ENCODE measurements at regions not wholly inside any gene's neighbourhood (a gene's known extent, or its start where the extent isn't known, plus 50 kb on each side); places are given as distances from the start of the nearest gene placed in this dataset.
"Not testable (repeated sequence)": the region's sequence is repeated elsewhere in the genome, so short reads cannot be mapped to it uniquely, and the experiment has no call there.

DNA sequence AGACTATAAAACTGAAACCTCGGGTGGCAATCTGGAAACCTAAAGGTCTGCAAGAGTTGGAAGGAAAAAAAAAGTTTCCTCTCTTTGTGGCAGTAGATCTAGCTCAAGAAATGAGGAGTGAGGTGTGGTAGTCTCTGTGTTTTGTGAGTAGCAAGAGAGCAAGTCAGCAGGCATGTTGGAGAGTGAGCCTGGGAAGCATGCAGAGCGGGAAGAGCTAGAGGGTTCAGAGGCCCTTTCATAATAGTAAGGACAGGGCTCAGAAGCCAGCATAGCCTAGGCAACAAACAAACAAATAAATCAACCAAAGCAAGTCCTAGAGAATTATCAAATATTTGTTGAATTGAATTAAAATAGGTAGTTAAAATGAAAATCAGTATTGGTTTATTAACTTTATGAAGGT is 189.7 kb upstream of the CBLB start:
- 68 to 70% methylated on average over 2 of the region's 2 CpGs for WGBS, 2 donors
- Histone ChIP-seq H3K4me1 (ENCODE audit: control insufficient read depth in 2 of 2, insufficient read depth in 2 of 2, low read length in 1 of 2) (no peaks in the 10 kb centered on the region), H3K4me3 (ENCODE audit: low read depth in 1 of 2, low read length in 2 of 2) (no peak overlapping the region), H3K27me3 (ENCODE audit: control insufficient read depth in 1 of 2, insufficient read depth in 2 of 2, low read length in 2 of 2) (no peaks in the 10 kb centered on the region), H3K36me3 (ENCODE audit: control insufficient read depth in 2 of 2, insufficient read depth in 2 of 2, low read length in 1 of 2) (no peaks in the 10 kb centered on the region), H3K9me3 (ENCODE audit: control insufficient read depth in 2 of 2, insufficient read depth in 1 of 2, low read depth in 1 of 2, low read length in 1 of 2) (no peaks in the 10 kb centered on the region), H3K27ac (ENCODE audit: low read depth in 2 of 2, low read length in 1 of 2) (no peak overlapping the region)

DNA sequence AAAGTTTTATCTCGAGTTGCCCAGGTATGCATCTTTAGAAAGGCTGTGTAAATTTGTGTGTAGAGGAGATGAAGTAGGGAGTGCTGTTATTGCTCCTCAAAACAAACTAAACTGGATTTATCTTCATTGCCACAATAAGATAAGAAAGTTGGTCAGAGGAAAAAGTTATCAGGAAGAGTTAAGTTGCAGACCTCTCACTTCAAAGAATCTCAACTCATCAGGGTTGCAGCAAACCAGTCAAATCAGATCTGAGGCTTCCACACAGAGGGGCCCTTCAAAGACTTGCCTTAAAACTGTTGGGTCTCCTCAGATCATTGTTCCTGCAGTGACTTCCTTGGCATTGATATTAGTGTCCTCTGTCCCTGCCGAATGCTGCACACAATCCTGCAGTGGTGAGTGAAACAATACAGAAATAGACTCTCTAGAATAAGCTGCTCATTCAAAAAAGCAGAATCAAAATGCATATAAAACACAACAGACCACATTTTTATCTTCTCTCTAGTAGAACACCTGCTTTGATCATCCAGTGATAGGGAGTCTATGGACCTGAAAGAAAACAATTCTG is 191.2 kb upstream of the CBLB start:
- 49 to 64% methylated on average over 2 of the region's 2 CpGs for WGBS, 2 donors
- no peak overlapping the region for H3K27ac ChIP-seq (ENCODE audit: low read depth in 2 of 2, low read length in 1 of 2)
- H3K4me1 ChIP-seq (ENCODE audit: control insufficient read depth in 2 of 2, insufficient read depth in 2 of 2, low read length in 1 of 2): no peaks in the 10 kb centered on the region
- H3K27me3 ChIP-seq (ENCODE audit: control insufficient read depth in 1 of 2, insufficient read depth in 2 of 2, low read length in 2 of 2): no peaks in the 10 kb centered on the region
- H3K36me3 ChIP-seq (ENCODE audit: control insufficient read depth in 2 of 2, insufficient read depth in 2 of 2, low read length in 1 of 2): no peaks in the 10 kb centered on the region
- H3K9me3 ChIP-seq (ENCODE audit: control insufficient read depth in 2 of 2, insufficient read depth in 1 of 2, low read depth in 1 of 2, low read length in 1 of 2): no peaks in the 10 kb centered on the region
- H3K4me3 ChIP-seq (ENCODE audit: low read depth in 1 of 2, low read length in 2 of 2): no peak overlapping the region

DNA sequence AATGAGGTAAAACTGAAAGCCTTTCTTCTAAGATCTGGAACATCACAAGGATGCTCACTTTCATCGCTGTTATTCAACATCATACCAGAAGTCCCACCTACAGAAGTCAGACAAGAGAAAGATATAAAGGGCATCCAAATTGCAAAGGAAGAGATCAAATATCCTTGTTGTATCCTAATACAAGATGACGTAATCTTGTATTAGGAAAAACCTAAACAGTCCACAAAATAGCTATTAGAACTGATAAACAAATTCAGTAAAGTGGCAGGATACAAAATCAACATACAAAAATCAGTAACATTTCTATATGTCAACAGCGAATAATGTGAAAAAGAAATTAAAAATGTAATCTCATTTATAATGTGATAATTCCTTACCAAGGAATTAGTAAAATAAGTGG is 195.1 kb upstream of the CBLB start:
- WGBS, 2 donors: 97 to 98% methylated on average over 3 of the region's 3 CpGs
- Histone ChIP-seq H3K27me3 (ENCODE audit: control insufficient read depth in 1 of 2, insufficient read depth in 2 of 2, low read length in 2 of 2) (no peaks in the 10 kb centered on the region), H3K9me3 (ENCODE audit: control insufficient read depth in 2 of 2, insufficient read depth in 1 of 2, low read depth in 1 of 2, low read length in 1 of 2) (no peaks in the 10 kb centered on the region), H3K36me3 (ENCODE audit: control insufficient read depth in 2 of 2, insufficient read depth in 2 of 2, low read length in 1 of 2) (no peaks in the 10 kb centered on the region), H3K27ac (ENCODE audit: low read depth in 2 of 2, low read length in 1 of 2) (no peak overlapping the region), H3K4me3 (ENCODE audit: low read depth in 1 of 2, low read length in 2 of 2) (no peak overlapping the region), H3K4me1 (ENCODE audit: control insufficient read depth in 2 of 2, insufficient read depth in 2 of 2, low read length in 1 of 2) (no peaks in the 10 kb centered on the region)

DNA sequence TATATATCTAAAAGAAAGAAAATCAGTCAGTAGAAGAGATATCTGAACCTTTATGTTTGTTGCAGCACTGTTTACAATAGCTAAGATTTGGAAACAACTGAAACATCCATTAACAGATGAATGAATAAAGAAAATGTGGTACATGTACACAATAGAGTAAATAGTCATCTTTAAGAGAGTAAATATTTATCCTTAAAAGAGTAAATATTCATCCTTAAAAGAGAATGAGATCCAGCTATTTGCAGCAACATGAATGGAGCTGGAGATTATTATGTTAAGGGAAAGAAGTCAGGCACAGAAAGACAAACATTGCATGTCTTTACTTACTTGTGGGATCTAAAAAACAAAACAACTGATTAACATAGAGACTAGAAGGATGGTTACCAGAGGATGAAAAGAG is 197.0 kb upstream of the CBLB start:
- no peak overlapping the region for H3K4me3 ChIP-seq (ENCODE audit: low read depth in 1 of 2, low read length in 2 of 2)
- no peak overlapping the region for H3K27ac ChIP-seq (ENCODE audit: low read depth in 2 of 2, low read length in 1 of 2)

DNA sequence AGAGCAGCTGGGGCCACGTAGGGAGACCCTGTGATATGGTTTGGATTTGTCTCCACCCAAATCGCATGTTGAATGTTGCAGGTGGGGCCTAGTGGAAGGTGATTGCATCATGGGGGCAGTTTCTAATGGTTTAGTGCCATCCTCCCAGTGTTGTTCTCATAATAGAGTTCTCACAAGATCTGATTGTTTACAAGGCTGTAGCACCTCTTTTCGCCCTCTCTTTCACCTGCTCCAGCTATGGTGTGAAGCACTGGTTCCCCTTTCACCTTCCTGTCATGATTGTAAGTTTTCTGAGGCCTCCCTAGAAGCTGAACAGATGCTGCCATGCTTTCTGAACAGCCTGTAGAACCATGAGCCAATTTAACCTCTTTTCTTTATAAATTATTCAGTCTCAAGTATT is 198.9 kb upstream of the CBLB start:
- Histone ChIP-seq H3K36me3 (ENCODE audit: control insufficient read depth in 2 of 2, insufficient read depth in 2 of 2, low read length in 1 of 2) (no peaks in the 10 kb centered on the region), H3K9me3 (ENCODE audit: control insufficient read depth in 2 of 2, insufficient read depth in 1 of 2, low read depth in 1 of 2, low read length in 1 of 2) (no peaks in the 10 kb centered on the region), H3K4me3 (ENCODE audit: low read depth in 1 of 2, low read length in 2 of 2) (no peak overlapping the region), H3K4me1 (ENCODE audit: control insufficient read depth in 2 of 2, insufficient read depth in 2 of 2, low read length in 1 of 2) (no peaks in the 10 kb centered on the region), H3K27me3 (ENCODE audit: control insufficient read depth in 1 of 2, insufficient read depth in 2 of 2, low read length in 2 of 2) (no peaks in the 10 kb centered on the region), H3K27ac (ENCODE audit: low read depth in 2 of 2, low read length in 1 of 2) (no peak overlapping the region)
- WGBS, 2 donors: 90 to 94% methylated on average over 3 of the region's 3 CpGs

More for the DNA sequence above, 197.0 kb upstream of the CBLB start:
- Histone ChIP-seq H3K9me3 (ENCODE audit: control insufficient read depth in 2 of 2, insufficient read depth in 1 of 2, low read depth in 1 of 2, low read length in 1 of 2) (no peaks in the 10 kb centered on the region), H3K27me3 (ENCODE audit: control insufficient read depth in 1 of 2, insufficient read depth in 2 of 2, low read length in 2 of 2) (no peaks in the 10 kb centered on the region), H3K4me1 (ENCODE audit: control insufficient read depth in 2 of 2, insufficient read depth in 2 of 2, low read length in 1 of 2) (no peaks in the 10 kb centered on the region), H3K36me3 (ENCODE audit: control insufficient read depth in 2 of 2, insufficient read depth in 2 of 2, low read length in 1 of 2) (no peaks in the 10 kb centered on the region)

DNA sequence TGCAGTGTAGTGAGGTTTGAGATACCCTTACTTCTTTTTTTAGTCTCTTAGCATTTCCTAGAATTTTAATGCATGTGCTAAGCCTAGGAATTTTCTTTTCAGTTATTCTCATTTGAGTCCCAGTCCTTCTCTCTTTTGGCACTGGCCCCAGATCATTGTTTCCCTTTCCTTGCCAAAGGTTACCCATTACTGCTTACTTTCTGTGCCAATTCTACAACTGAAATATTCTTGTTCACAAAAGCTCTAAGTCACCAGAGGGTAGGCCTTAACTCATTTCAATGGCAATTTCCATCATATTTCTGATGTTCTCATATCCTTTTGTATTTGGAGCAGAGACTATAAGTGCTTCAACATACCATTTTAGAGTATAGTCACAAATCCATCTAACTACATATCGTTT is 199.6 kb upstream of the CBLB start:
- Histone ChIP-seq H3K27ac (ENCODE audit: low read depth in 2 of 2, low read length in 1 of 2) (no peak overlapping the region), H3K4me3 (ENCODE audit: low read depth in 1 of 2, low read length in 2 of 2) (no peak overlapping the region)
- WGBS, 2 donors: 44 to 58% methylated on average over 1 of the region's 1 CpG

DNA sequence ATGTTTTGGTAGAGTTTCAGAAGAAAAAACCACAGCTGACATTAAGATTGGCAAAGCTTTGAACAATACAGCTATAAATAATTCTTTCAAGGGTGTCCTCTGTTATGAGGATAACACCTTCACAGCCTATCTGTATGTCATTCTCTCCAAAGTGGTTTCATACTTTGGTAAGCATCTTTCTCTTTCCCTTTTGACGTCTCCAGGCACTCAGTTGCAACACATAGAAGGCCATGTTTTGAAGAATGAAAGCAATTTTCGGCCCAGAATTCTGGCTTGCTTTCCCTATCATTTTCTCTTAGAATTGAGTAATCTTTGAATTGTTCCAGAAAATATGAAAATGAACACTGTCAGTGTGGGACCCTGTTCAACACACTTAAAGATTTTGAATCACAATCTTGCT is 200.0 kb upstream of the CBLB start:
- H3K9me3 ChIP-seq (ENCODE audit: control insufficient read depth in 2 of 2, insufficient read depth in 1 of 2, low read depth in 1 of 2, low read length in 1 of 2): no peaks in the 10 kb centered on the region
- no peak overlapping the region for H3K27ac ChIP-seq (ENCODE audit: low read depth in 2 of 2, low read length in 1 of 2)
- H3K27me3 ChIP-seq (ENCODE audit: control insufficient read depth in 1 of 2, insufficient read depth in 2 of 2, low read length in 2 of 2): no peaks in the 10 kb centered on the region
- no peaks in the 10 kb centered on the region for H3K36me3 ChIP-seq (ENCODE audit: control insufficient read depth in 2 of 2, insufficient read depth in 2 of 2, low read length in 1 of 2)
- H3K4me1 ChIP-seq (ENCODE audit: control insufficient read depth in 2 of 2, insufficient read depth in 2 of 2, low read length in 1 of 2): no peaks in the 10 kb centered on the region
- 53 to 57% methylated on average over 2 of the region's 2 CpGs for WGBS, 2 donors
- no peak overlapping the region for H3K4me3 ChIP-seq (ENCODE audit: low read depth in 1 of 2, low read length in 2 of 2)

More for the DNA sequence above, 199.6 kb upstream of the CBLB start:
- Histone ChIP-seq H3K9me3 (ENCODE audit: control insufficient read depth in 2 of 2, insufficient read depth in 1 of 2, low read depth in 1 of 2, low read length in 1 of 2) (no peaks in the 10 kb centered on the region), H3K36me3 (ENCODE audit: control insufficient read depth in 2 of 2, insufficient read depth in 2 of 2, low read length in 1 of 2) (no peaks in the 10 kb centered on the region), H3K27me3 (ENCODE audit: control insufficient read depth in 1 of 2, insufficient read depth in 2 of 2, low read length in 2 of 2) (no peaks in the 10 kb centered on the region), H3K4me1 (ENCODE audit: control insufficient read depth in 2 of 2, insufficient read depth in 2 of 2, low read length in 1 of 2) (no peaks in the 10 kb centered on the region)

DNA sequence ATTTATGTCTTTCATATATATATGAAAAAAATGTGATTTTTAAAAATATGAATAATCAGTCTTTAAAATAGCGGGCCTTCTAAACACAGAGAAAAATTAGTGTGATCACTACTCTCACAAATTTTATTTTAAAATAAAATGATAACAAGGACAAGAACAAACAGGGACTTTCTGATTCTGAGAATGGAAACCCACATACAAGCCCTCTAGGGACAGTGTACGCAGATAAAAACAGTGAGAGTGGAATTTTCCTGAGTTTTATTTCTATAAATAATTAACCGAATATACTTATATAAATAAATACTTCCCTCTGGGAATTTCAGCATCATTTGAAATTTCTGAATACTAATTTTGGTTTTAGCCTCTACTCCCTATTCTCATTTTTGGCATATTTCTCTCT is 201.4 kb upstream of the CBLB start:
- no peaks in the 10 kb centered on the region for H3K9me3 ChIP-seq (ENCODE audit: control insufficient read depth in 2 of 2, insufficient read depth in 1 of 2, low read depth in 1 of 2, low read length in 1 of 2)
- no peak overlapping the region for H3K4me3 ChIP-seq (ENCODE audit: low read depth in 1 of 2, low read length in 2 of 2)
- H3K27ac ChIP-seq (ENCODE audit: low read depth in 2 of 2, low read length in 1 of 2): no peak overlapping the region
- no peaks in the 10 kb centered on the region for H3K36me3 ChIP-seq (ENCODE audit: control insufficient read depth in 2 of 2, insufficient read depth in 2 of 2, low read length in 1 of 2)
- H3K4me1 ChIP-seq (ENCODE audit: control insufficient read depth in 2 of 2, insufficient read depth in 2 of 2, low read length in 1 of 2): no peaks in the 10 kb centered on the region
- 76 to 86% methylated on average over 3 of the region's 3 CpGs for WGBS, 2 donors
- no peaks in the 10 kb centered on the region for H3K27me3 ChIP-seq (ENCODE audit: control insufficient read depth in 1 of 2, insufficient read depth in 2 of 2, low read length in 2 of 2)

DNA sequence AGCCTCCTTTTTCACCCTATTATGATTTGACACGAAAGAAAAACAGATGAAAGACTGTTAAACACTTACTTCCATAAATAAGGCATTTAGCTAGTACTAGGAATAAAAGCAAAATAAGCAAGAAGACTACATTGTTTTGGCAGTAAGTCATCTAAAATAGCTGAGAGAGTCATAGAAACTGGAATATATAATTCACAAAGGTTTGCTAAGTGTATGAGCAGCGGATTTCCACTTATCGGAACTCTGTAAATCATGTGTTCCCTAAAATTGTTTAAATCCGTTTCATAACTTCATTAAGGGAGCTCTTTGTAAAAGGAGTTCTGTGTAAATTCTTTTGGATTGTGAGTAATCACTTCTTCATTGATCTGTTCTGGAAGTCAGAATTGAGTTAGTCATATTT is 202.5 kb upstream of the CBLB start:
- WGBS, 2 donors: 74 to 79% methylated on average over 4 of the region's 4 CpGs

DNA sequence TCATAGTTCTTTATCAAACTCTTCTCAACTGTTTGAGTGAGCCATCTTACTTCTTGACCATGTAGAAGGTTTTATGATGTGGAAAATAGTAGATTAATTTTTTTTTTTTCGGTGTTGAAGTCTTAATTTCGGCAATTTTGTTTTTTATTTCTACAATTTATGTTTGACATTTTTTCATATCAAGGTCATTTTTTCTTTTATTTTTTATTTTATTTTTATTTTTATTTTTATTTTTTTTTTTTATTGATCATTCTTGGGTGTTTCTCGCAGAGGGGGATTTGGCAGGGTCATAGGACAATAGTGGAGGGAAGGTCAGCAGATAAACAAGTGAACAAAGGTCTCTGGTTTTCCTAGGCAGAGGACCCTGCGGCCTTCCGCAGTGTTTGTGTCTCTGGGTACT is 203.8 kb upstream of the CBLB start:
- not testable (repeated sequence) for H3K36me3 ChIP-seq (ENCODE audit: control insufficient read depth in 2 of 2, insufficient read depth in 2 of 2, low read length in 1 of 2); H3K27me3 ChIP-seq (ENCODE audit: control insufficient read depth in 1 of 2, insufficient read depth in 2 of 2, low read length in 2 of 2); H3K9me3 ChIP-seq (ENCODE audit: control insufficient read depth in 2 of 2, insufficient read depth in 1 of 2, low read depth in 1 of 2, low read length in 1 of 2); H3K4me1 ChIP-seq (ENCODE audit: control insufficient read depth in 2 of 2, insufficient read depth in 2 of 2, low read length in 1 of 2); H3K27ac ChIP-seq (ENCODE audit: low read depth in 2 of 2, low read length in 1 of 2); H3K4me3 ChIP-seq (ENCODE audit: low read depth in 1 of 2, low read length in 2 of 2)
- WGBS, 2 donors: 95 to 97% methylated on average over 3 of the region's 5 CpGs

More for the DNA sequence above, 202.5 kb upstream of the CBLB start:
- no peaks in the 10 kb centered on the region for H3K9me3 ChIP-seq (ENCODE audit: control insufficient read depth in 2 of 2, insufficient read depth in 1 of 2, low read depth in 1 of 2, low read length in 1 of 2)
- H3K27me3 ChIP-seq (ENCODE audit: control insufficient read depth in 1 of 2, insufficient read depth in 2 of 2, low read length in 2 of 2): no peaks in the 10 kb centered on the region
- no peaks in the 10 kb centered on the region for H3K4me1 ChIP-seq (ENCODE audit: control insufficient read depth in 2 of 2, insufficient read depth in 2 of 2, low read length in 1 of 2)
- no peak overlapping the region for H3K4me3 ChIP-seq (ENCODE audit: low read depth in 1 of 2, low read length in 2 of 2)
- H3K36me3 ChIP-seq (ENCODE audit: control insufficient read depth in 2 of 2, insufficient read depth in 2 of 2, low read length in 1 of 2): no peaks in the 10 kb centered on the region
- no peak overlapping the region for H3K27ac ChIP-seq (ENCODE audit: low read depth in 2 of 2, low read length in 1 of 2)
